NB4 (cell line): ENCODE measurements at regions not wholly inside any gene's neighbourhood (a gene's known extent, or its start where the extent isn't known, plus 50 kb on each side); places are given as distances from the start of the nearest gene placed in this dataset.

Experiments
- DNase-seq: peaks from one replicate; pipeline ENCODE4 v3.0.0; 2010; ENCODE audit warnings: low read depth
- H3K4me3 ChIP-seq: one replicate; pipeline ENCODE4 v1.5.1; 2011; ENCODE audit warnings: mild to moderate bottlenecking, low read depth, low read length, moderate library complexity
- MYC ChIP-seq: IDR thresholded peaks from 2 replicates; pipeline ENCODE4 v1.6.1; 2011; ENCODE audit warnings: low read depth, low read length
- POLR2A ChIP-seq: IDR thresholded peaks from 2 replicates; pipeline ENCODE4 v1.6.1; 2011; ENCODE audit warnings: mild to moderate bottlenecking; ENCODE audit not compliant: insufficient read length; ENCODE audit errors: extremely low read depth
- TF ChIP-seq, protein P1 (sequence below): IDR thresholded peaks from 2 replicates; pipeline ENCODE4 v1.6.1; 2011; ENCODE audit warnings: low read depth, low read length
- TF ChIP-seq, protein P2 (sequence below): IDR thresholded peaks from one replicate; pipeline ENCODE4 v1.5.1; 2012; ENCODE audit warnings: low read depth, low read length

DNA sequence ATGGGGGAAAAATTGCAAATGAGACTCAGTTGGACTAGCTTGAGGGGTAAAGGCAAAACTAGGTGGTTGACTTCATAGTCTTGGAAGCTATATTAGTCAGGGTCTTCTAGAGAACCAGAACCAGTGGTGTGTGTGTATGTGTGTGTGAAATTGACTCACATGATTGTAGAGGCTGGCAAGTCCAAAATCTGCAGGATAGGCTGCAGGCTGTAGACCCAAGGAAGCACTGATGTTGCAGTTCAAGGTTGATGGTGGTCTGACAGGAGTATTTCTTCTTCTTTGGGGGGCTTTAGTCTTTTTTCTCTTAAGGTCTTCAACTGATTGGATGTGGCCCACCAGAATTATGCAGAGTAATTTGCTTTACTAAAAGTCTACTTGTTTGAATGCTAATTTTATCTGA lies 217.4 kb downstream of the MANEA start:
- H3K4me3 ChIP-seq, result no peak overlapping the region
- TF ChIP-seq MYC, result no peak
- TF ChIP-seq, protein P1, sequence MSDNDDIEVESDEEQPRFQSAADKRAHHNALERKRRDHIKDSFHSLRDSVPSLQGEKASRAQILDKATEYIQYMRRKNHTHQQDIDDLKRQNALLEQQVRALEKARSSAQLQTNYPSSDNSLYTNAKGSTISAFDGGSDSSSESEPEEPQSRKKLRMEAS, result no peak
- TF ChIP-seq, protein P2, sequence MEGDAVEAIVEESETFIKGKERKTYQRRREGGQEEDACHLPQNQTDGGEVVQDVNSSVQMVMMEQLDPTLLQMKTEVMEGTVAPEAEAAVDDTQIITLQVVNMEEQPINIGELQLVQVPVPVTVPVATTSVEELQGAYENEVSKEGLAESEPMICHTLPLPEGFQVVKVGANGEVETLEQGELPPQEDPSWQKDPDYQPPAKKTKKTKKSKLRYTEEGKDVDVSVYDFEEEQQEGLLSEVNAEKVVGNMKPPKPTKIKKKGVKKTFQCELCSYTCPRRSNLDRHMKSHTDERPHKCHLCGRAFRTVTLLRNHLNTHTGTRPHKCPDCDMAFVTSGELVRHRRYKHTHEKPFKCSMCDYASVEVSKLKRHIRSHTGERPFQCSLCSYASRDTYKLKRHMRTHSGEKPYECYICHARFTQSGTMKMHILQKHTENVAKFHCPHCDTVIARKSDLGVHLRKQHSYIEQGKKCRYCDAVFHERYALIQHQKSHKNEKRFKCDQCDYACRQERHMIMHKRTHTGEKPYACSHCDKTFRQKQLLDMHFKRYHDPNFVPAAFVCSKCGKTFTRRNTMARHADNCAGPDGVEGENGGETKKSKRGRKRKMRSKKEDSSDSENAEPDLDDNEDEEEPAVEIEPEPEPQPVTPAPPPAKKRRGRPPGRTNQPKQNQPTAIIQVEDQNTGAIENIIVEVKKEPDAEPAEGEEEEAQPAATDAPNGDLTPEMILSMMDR, result no peak
- TF ChIP-seq POLR2A, result no peak
- no peak for DNase-seq

DNA sequence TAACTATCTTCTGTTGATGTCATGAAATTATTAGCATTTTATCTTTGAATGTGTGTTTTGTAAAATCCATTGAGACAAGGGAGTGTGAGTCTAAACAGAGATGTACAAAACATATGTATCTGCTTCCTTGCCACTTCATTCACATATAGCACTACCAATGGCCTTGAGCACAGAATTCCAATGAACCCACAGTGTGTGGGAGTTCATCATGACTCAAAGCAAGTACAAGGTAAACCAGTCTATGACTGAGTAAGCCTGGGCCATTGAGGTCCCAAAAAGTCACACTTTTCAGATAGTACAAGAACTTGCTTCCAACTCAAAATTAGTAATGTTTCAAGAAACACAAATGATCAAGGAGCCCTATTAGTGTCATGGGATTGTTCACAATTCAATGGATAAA lies 218.6 kb downstream of the MANEA start:
- TF ChIP-seq, protein P1, result no peak
- TF ChIP-seq, protein P2, result no peak
- TF ChIP-seq POLR2A (no peak), MYC (no peak)
- no peak for DNase-seq
- H3K4me3 ChIP-seq, result no peak overlapping the region

DNA sequence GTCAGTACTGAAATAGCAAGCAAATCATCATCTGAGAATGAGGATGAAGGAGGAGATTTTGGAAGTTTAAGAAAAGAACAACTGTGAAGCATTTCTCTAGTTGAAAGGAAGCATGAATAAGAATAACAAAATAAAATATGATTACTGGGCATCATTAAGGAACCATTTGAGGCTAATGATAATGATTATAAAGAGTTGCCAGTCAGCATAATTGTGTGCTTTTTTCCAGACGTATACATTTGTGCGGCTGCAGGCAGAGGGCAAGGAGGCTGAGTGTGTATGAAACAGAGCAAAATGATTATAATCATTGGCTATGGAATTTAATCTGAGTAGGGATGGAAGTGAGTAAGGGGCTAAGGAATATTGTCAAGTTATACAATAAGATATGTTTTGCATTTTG lies 218.7 kb upstream of the FUT9 start:
- no peak for DNase-seq
- no peak for TF ChIP-seq MYC
- H3K4me3 ChIP-seq, result no peak overlapping the region

DNA sequence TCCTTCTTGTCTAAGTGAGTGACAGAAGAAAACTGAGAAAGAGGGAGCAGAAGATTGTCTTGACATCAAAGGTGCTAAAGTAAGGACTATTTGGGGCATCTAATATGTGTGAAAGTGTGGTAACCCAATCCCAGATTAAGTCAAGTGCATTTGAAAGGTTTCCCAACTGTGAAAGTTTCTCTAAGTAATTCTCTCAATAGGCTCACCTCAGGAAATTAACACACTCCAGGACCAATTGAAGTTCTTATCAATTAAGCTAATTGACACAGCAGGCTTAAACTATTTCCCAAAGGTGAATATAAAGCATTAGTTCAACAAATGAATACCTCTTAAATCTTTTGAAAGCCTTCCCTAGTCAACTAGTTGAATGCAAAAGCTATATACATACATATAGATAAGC lies 212.8 kb upstream of the FUT9 start:
- no peak for DNase-seq
- TF ChIP-seq, protein P1, result no peak
- H3K4me3 ChIP-seq, result no peak overlapping the region

DNA sequence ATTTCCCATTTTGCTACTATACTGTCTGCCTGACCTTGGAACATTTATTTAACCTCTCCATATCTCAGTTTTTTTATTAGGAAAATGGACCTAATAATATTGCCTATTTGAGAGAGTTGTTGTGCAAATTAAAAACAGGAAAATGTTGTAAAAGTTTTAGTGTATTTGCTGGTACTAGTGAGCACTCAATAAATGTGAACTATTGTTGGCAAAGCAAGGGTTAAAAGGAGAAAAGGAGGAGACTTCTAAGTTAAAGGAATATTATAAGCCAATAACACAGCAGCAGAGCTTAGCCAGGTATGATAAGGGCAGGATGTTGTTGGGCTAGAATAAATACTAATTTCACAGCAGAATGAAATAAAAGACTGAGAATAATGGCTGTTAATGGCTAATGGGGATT lies 211.9 kb upstream of the FUT9 start:
- DNase-seq, result no peak
- TF ChIP-seq, protein P1, result no peak
- TF ChIP-seq, protein P2, result no peak
- TF ChIP-seq MYC (no peak), POLR2A (no peak)
- no peak overlapping the region for H3K4me3 ChIP-seq

DNA sequence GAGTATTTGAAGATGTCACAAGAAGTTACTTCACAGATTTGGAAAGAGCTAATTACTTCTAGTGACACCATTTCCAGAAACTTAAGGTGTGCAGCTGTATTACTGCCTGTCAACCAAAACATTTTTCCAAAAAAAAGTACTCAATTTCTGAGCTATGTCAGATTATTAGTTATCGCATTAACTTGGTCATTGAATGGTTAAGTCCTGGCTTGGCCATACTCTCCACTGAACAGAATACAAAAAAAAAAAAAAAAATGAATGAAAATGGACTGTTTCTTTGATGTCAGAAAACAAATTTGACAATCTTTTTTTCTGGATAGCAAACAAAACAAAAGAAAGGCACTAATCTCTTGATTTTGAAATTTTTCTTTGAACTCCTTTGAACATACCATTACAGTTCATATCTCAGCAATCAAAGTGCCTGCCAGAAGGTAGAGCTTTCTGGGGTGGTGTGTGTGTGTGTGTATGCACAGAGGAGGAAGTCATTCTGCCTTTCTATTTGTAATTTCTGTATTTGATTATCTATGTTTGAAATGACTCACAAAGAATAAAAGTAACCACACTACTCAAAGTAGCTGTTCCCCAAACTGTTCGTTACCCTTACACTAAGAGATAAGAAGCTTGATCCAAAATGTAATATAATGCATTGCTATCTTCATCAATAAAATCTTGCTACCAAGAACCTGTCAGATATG lies 210.8 kb upstream of the FUT9 start:
- H3K4me3 ChIP-seq, result no peak overlapping the region
- no peak for DNase-seq

More for the DNA sequence above, 210.8 kb upstream of the FUT9 start:
- TF ChIP-seq, protein P2, result no peak
- no peak for TF ChIP-seq POLR2A
- TF ChIP-seq, protein P1, result no peak
- TF ChIP-seq MYC, result no peak
